HG03025 (cell line): ENCODE measurements at regions not wholly inside any gene's neighbourhood (a gene's known extent, or its start where the extent isn't known, plus 50 kb on each side); places are given as distances from the start of the nearest gene placed in this dataset.
"Not testable (repeated sequence)": the region's sequence is repeated elsewhere in the genome, so short reads cannot be mapped to it uniquely, and the experiment has no call there.

Experiments
- ATAC-seq: cut with Tn5 transposase; IDR thresholded peaks from one replicate; pipeline ENCODE4 v1.9.1; 2021; ENCODE audit warnings: mild to moderate bottlenecking, moderate library complexity; ENCODE audit not compliant: unreplicated experiment, low FRiP score

- ATAC-seq = no peak
Observed at GRCh38 chr5:30325795-30326194, 867.7 kb upstream of the CDH6 start.

DNA sequence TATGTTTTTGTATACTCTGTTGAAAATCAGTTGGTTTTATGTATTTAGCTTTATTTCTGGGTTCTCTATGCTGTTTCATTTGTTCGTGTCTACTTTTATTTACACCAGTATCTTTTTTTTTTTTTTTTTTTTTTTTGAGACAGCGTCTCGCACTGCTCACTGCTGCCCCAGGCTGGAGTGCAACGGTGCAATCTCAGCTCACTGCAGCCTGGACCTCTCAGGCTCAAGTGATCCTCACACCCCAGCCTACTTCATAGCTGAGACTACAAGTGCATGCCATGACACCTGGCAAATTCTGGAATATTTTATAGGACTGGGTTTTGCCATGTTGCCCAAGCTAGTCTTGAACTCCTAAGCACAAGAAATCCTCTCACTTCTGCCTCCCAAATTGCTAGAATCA is 869.4 kb upstream of the CDH6 start:
- no peak for ATAC-seq

GRCh38 chr5:30287890-30288289 is 905.6 kb upstream of the CDH6 start:
- ATAC-seq = no peak

- ATAC-seq = no peak
Observed at GRCh38 chr5:30279237-30279636, 914.2 kb upstream of the CDH6 start.

DNA sequence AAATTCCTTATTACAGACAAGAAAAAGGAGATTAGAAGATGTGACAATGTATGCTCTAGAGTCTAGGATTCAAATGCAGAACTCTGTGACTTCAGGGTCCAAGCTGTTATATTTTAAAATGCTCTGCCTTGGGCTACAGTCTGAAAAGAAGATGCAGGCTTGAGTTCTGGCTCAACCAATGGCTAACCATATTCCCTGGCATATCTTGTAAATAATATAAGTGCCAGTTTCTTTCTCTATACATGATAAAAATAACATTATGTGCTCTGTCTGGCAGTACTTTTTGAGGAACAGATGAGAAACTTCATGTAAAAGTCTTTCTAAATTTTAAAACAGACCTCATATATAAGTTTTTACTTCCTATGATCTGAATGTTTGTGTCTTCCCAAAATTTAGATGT is 926.5 kb upstream of the CDH6 start:
- ATAC-seq = no peak

GRCh38 chr5:30239331-30240022 is 954.0 kb upstream of the CDH6 start:
- no peak for ATAC-seq

DNA sequence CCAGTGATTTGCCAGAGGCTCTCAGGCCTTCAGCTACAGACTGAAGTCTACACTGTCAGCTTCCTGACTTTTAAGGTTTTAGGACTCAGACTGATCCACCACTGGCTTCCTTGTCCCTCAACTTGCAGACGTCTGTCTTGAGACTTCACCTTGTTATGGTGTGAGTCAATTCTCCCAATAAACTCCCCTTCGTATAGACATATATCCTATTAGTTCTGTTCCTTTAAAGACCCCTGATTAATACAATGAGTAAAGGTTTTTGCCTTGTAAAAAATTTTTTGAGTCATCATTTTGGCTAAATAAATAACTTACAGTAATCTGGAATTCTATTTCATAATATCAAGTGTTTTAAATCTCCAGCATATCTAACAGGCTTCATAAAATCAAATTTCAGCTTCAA is 956.3 kb upstream of the CDH6 start:
- no peak for ATAC-seq

- ATAC-seq = no peak
Observed at GRCh38 chr5:30209755-30210154, 983.7 kb upstream of the CDH6 start.

- ATAC-seq = no peak
Observed at GRCh38 chr5:30197662-30198061, 995.8 kb upstream of the CDH6 start.

DNA sequence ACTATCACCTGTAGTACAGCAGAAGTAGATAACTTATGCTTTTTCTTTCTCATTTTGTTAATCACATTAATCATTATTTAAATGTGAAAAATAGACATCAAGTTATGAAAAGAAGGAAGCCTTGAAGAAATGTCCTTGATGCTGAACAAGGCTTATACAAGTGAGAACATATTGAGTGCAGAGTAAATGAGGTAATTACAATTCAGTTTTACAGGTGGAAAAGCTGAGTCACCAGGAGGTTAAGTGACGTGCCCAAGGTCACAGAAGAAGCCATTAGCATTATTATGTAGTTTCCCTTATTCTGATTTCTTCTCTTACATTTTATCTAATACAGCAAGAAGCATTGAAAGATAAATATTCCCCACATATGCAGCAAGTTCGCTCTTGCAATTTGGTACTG is 998.5 kb upstream of the CDH6 start:
- ATAC-seq = no peak

DNA sequence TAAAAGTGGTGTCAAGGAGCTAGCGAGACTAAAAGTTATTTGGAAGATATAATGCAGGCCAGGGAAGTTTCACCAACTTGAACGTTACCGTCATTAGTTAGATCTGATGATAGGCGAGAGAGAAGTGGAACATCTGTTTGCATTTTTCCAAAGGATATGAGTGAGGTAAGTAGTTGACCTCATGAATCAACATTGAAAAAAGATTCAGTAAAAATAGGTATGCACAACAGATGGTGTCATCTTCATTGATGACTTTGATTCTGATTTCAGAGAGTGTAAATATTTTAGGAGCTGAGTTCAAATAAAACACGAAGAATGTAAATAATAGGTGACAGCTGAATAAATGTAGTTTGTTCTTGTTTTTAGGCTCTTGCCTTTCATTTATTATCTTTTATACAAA is 998.9 kb upstream of the CDH6 start:
- no peak for ATAC-seq

- no peak for ATAC-seq
Observed at GRCh38 chr5:30183795-30184194, 1009.7 kb upstream of the CDH6 start.

DNA sequence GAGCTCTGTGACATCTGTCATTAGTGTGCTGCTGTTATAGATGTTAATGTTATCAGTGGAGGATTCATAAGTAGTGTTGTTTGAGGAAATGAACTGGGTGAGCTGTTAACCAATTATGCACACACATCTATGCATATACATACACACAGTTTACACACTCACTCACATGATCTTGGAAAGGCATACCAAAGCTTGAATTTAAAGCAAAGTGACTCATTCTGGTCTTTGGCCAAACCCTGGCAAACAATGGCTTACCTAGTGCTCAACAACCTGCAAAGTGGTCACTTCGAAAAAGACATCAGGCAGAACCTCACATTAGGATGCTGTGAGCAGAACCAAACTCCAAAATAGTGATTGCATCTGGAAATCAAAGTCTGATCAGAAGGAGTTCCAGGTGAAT is 1037.3 kb upstream of the CDH6 start:
- no peak for ATAC-seq

DNA sequence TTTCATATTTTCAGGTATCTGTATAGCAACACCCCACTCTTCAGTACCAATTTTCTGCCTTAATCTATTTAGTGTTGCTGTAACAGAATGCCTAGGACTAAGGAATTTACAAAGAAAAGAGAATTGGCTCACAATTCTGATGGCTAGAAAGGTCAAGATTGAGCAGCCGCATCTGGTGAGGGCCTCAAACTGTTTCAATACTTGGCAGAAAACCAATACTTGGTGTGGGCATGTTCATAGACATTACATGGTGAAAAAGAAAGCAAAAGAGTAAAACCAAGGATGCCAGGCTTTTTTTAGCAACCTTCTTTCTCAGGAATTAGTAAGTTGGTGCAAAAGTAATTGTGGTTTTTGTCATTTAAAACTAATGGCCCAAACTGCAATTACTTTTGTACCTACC is 1041.1 kb upstream of the CDH6 start:
- no peak for ATAC-seq

DNA sequence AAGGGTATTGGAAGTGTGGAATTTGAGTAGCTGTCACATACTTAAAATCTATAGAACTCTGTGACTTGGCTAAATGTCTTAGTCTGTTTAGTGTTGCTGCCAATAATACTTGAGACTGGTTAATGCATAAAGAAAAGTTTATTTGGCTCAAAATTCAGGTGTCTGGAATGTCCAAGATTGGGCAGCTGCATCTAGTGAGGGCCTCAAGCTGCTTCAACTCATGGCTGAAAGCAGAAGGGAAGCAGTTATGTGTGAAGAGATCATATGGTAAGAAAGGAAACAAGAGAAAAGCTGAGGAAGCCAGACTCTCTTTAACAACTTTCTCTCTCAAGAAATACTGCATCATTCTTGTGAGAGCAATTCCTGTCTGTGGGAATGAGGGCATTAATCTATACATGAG is 1043.3 kb upstream of the CDH6 start:
- no peak for ATAC-seq

DNA sequence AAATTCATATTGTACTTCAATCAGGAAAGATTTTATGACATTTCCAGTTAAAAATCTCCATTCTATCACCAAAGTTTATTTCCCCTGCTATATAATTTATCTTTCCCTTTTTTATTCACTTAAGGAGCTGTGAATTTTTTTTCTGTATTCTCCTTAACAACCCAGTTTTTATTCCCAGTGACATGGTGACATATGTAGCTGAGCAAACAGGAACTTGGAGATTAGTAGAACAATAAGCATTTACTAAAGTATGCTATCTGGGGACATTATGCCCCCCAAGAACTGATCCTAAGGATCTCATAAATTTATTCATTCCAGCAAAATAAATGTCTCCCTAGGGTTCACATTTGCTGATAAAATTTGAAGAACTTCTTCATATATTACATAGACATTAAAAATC is 1044.0 kb upstream of the CDH6 start:
- no peak for ATAC-seq

GRCh38 chr5:30147976-30148375 is 1045.5 kb upstream of the CDH6 start:
- ATAC-seq = no peak

GRCh38 chr5:30144059-30144458 is 1049.4 kb upstream of the CDH6 start:
- not testable (repeated sequence) for ATAC-seq

DNA sequence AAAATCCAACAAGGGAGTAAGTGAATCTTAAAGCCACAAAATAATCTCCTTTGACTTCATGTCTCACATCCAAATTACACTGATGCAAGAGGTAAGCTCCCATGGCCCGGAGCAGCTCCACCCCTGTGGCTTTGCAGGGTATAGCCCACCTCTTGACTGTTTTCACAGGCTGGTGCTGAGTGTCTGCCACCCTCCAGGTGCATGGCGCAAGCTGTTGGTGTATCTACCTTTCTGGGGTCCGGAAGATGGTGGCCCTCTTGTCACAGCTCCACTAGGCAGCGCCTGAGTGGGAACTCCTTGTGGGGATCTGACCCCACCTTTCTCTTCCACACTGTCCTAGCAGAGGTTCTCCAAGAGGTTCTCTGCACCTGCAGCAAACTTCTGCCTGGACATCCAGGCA is 1051.1 kb upstream of the CDH6 start:
- no peak for ATAC-seq

GRCh38 chr5:30121043-30121442 is 1072.4 kb upstream of the CDH6 start:
- ATAC-seq = no peak

GRCh38 chr5:30117135-30117534 is 1076.4 kb upstream of the CDH6 start:
- no peak for ATAC-seq

- ATAC-seq = no peak
Observed at GRCh38 chr5:30113542-30113941, 1079.9 kb upstream of the CDH6 start.

DNA sequence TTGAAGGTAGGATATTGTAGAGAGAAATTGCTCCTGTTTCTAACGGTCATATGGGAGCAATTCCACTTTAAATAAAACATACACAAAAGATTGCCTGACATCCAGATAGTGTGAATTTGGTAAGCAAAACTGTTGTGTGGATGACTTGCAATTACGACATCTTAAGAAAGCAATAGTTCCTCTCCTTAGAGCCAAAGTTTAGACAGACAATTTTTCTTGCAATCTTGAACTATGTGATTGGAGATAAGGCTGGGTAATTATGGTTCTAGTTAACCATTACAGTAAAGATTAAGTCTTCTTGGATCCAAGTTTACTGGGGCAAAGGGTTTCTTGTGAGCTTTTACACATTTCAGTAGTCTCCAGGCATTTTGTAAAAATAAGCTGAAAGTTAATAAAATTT is 1080.6 kb upstream of the CDH6 start:
- no peak for ATAC-seq
